Colonic mucosa (tissue), 4 donors: ENCODE measurements at regions not wholly inside any gene's neighbourhood (a gene's known extent, or its start where the extent isn't known, plus 50 kb on each side); places are given as distances from the start of the nearest gene placed in this dataset.

Source experiments
- DNase-seq: peaks from one replicate; pipeline ENCODE4 v3.0.0-alpha.2; 2020
- H3K27ac ChIP-seq: fragments of 200-600 bp; one replicate; pipeline ENCODE4 v1.8.0; 2021
- H3K27me3 ChIP-seq: fragments of 200-600 bp; one replicate; pipeline ENCODE4 v1.8.0; 2021
- H3K36me3 ChIP-seq: fragments of 200-600 bp; one replicate; pipeline ENCODE4 v1.8.0; 2021
- H3K4me1 ChIP-seq: fragments of 200-600 bp; one replicate; pipeline ENCODE4 v1.8.0; 2021; ENCODE audit warnings: mild to moderate bottlenecking
- H3K4me3 ChIP-seq: fragments of 200-600 bp; one replicate; pipeline ENCODE4 v1.8.0; 2021
- H3K9ac ChIP-seq, 2 donors: one replicate each; pipeline ENCODE4 v1.7.0; 2013; ENCODE audit warnings: control low read depth in 2 of 2, low read depth in 2 of 2, low read length in 2 of 2
- H3K9me3 ChIP-seq: fragments of 200-600 bp; one replicate; pipeline ENCODE4 v1.8.0; 2021
- CTCF ChIP-seq: fragments of 200-600 bp; IDR thresholded peaks from one replicate; pipeline ENCODE4 v1.8.0; 2022; ENCODE audit warnings: antibody characterized with exemption, mild to moderate bottlenecking
- intact Hi-C: fragments of 100-400 bp; cut with DNase I; formaldehyde crosslinking; loops from one replicate; pipeline ENCODE4 v1.14.1; 2022
- donor health status: healthy.
- donor health status: DM: no; HTN: no; CAD: no.
- donor health status: DM: no; HTN: no; CAD: no.

GRCh38 chr9:105828171-105828570 is 133.8 kb downstream of the TMEM38B start:
- Histone ChIP-seq H3K27me3 (no peaks in the 10 kb centered on the region), H3K9me3 (no peaks in the 10 kb centered on the region), H3K9ac (no peak overlapping the region), H3K27ac (no peak overlapping the region), H3K36me3 (no peaks in the 10 kb centered on the region), H3K4me1 (no peaks in the 10 kb centered on the region), H3K4me3 (no peak overlapping the region)
- intact Hi-C loops, result no loop called here
- DNase-seq, result no peak
- TF ChIP-seq CTCF, result no peak

DNA sequence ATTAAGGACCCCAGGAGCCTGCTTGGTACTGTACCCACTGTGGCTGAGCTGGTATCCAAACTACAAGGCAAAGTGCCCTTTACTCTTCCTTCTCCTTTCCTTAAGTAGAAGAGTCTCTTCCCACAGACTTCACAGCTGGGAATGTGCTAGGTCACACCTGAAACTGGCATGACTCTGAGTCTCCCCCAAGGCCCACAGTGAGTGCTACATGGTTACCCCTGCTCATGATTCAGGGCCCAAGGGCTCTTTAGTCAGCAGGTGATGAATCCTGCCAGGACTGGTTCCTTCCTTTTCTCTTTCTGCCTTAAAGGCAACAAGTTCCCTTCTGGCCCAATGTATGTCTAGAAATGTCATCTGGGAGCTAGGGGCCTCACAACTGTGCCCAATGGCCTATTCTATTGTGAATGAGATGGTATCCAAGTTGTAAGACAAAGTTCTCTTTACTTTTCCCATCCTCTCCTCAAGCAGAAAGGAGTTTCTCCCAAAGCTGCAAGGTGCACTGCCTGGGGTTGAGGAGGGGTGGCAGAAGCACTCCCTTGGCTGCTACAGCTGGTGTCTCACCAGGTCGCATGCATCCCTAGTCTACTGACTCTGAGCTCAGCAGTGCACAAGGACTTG is 134.4 kb downstream of the TMEM38B start:
- intact Hi-C loops, result no loop called here

GRCh38 chr9:105830461-105830860 is 136.1 kb downstream of the TMEM38B start:
- Histone ChIP-seq H3K4me3 (no peak overlapping the region), H3K9me3 (no peaks in the 10 kb centered on the region), H3K9ac (no peak overlapping the region), H3K4me1 (no peaks in the 10 kb centered on the region), H3K27ac (no peak overlapping the region), H3K27me3 (no peaks in the 10 kb centered on the region), H3K36me3 (no peaks in the 10 kb centered on the region)
- TF ChIP-seq CTCF, result no peak
- no peak for DNase-seq
- intact Hi-C loops, result no loop called here

More for the DNA sequence above, 134.4 kb downstream of the TMEM38B start:
- Histone ChIP-seq H3K9ac (no peak overlapping the region), H3K27ac (no peak overlapping the region), H3K4me3 (no peak overlapping the region), H3K27me3 (no peaks in the 10 kb centered on the region), H3K36me3 (no peaks in the 10 kb centered on the region), H3K4me1 (no peaks in the 10 kb centered on the region), H3K9me3 (no peaks in the 10 kb centered on the region)
- no peak for DNase-seq
- TF ChIP-seq CTCF, result no peak

GRCh38 chr9:105832096-105832710 is 137.9 kb downstream of the TMEM38B start:
- Histone ChIP-seq H3K27ac (no peak overlapping the region), H3K4me1 (no peaks in the 10 kb centered on the region), H3K9ac (no peak overlapping the region), H3K4me3 (no peak overlapping the region), H3K27me3 (no peaks in the 10 kb centered on the region), H3K9me3 (no peaks in the 10 kb centered on the region), H3K36me3 (no peaks in the 10 kb centered on the region)
- no peak for TF ChIP-seq CTCF
- no peak for DNase-seq
- intact Hi-C loops, result no loop called here

DNA sequence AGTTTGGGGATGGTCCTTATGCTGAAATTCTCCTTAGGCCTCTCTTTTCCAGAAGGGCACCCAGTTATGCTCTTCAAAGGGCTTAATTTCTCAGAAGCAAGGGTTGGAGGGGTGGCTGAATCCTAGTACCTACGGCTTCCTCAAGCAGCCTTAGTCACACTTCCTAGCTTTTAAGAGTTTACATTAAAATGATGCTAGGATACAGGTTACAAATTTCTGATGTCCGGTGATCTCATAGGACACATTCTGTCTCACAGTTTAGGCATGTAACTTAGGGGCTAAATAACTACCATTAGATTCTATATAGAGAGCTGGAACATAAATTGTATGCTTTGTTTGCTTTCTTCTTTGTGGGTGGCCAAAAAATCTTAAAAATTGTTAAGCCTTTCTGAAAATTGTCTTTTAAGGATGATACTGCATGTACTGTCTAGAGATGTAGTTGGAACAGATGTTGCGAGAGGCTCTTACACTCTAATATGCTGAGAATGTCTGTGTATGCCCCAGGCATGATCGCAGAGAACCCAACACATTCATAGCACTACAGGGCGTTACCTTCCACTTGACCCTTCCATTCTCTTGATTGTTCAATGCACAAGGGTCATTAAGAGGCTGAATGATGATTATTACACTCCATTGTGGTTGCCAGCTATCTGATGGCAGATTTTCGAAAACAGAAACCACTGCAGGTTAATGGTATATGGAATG is 139.1 kb downstream of the TMEM38B start:
- no peaks in the 10 kb centered on the region for H3K9me3 ChIP-seq
- H3K9ac ChIP-seq, result no peak overlapping the region
- TF ChIP-seq CTCF, result no peak
- DNase-seq, result no peak
- H3K27ac ChIP-seq, result no peak overlapping the region
- no peak overlapping the region for H3K4me3 ChIP-seq
- H3K4me1 ChIP-seq, result no peaks in the 10 kb centered on the region
- H3K27me3 ChIP-seq, result no peaks in the 10 kb centered on the region
- intact Hi-C loops, result no loop called here
- H3K36me3 ChIP-seq, result no peaks in the 10 kb centered on the region
